ENCODE measurements at regions not wholly inside any gene's neighbourhood (a gene's known extent, or its start where the extent isn't known, plus 50 kb on each side); places are given as distances from the start of the nearest gene placed in this dataset.
"Not testable (repeated sequence)": the region's sequence is repeated elsewhere in the genome, so short reads cannot be mapped to it uniquely, and the experiment has no call there.

DNA sequence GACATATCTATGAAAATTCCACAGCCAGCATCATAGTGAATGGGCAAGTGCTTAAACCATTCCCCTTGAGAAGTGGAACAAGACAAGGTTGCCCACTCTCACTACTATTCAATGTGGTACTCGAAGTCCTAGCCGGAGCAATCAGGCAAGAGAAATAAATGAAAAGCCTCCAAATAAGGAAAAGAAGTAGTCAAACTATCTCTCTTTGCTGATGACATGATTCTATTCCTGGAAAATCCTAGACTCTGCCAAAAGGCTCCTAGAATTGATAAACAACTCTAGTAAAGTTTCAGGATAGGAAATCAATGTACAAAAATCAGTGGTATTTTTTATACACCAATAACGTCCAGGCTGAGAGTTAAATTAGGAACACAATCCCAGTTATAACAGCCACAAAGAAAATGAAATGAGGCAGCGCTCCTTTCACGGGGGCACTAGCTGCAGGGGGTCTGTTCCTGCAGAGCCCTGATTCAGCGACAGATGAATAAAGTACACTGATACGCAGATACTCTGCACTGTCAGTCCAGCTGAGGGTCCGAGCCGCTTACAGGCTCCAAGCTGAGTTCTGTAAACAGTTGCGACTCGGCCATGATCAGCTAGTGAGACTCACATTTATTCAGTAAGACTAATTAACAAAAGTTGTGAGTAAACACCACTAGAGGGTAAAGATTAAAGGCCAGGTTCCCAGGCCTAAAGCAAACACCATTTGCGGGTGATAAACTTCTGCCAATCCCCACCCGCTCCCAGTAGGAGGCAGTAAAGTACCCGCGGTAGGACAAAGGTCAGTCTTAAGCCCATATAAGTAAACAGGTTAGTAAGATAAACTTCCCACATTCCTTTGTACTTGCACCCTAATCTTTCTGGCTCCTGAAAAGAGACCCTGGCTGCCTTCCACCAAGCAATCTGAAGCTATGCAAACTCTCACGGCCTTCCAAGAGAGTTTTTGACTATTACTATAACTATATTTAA, 290.6 kb upstream of the GRID2 start:
- TF ChIP-seq, protein P1, sequence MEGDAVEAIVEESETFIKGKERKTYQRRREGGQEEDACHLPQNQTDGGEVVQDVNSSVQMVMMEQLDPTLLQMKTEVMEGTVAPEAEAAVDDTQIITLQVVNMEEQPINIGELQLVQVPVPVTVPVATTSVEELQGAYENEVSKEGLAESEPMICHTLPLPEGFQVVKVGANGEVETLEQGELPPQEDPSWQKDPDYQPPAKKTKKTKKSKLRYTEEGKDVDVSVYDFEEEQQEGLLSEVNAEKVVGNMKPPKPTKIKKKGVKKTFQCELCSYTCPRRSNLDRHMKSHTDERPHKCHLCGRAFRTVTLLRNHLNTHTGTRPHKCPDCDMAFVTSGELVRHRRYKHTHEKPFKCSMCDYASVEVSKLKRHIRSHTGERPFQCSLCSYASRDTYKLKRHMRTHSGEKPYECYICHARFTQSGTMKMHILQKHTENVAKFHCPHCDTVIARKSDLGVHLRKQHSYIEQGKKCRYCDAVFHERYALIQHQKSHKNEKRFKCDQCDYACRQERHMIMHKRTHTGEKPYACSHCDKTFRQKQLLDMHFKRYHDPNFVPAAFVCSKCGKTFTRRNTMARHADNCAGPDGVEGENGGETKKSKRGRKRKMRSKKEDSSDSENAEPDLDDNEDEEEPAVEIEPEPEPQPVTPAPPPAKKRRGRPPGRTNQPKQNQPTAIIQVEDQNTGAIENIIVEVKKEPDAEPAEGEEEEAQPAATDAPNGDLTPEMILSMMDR (IDR thresholded peaks at IDR 0.05; ENCODE audit: low read depth, low read length): no peak
- H3K4me3 ChIP-seq (replicated peaks in 1 of 2; ENCODE audit: low read depth in 2 of 2, low read length in 2 of 2): no peak overlapping the region
- no peak for DNase-seq (ENCODE audit: low read depth in 2 of 2)

DNA sequence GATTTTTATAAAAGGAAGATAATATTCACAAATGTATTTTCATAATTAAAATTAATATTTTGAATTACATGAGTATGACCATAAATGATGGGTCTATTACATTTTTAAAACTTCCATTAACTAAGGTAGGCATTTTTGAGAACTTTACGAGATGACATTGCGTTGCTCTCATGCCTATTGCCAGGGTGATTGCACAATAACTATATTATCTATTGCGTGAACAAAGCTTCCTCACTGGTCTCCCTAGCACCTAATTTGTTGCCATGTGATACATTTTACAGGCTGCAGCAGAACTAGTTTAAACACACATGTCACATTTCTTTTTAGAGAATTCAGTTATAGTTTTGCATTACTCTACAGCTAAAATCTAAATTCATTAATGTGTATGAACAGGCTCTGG, 289.7 kb upstream of the GRID2 start:
- no peak overlapping the region for H3K4me3 ChIP-seq (replicated peaks in 1 of 2; ENCODE audit: low read depth in 2 of 2, low read length in 2 of 2)
- TF ChIP-seq, protein P1 (IDR thresholded peaks at IDR 0.05; ENCODE audit: low read depth, low read length): no peak
- DNase-seq (ENCODE audit: low read depth in 2 of 2): peak in 1 of 2 donors; percentile 32

DNA sequence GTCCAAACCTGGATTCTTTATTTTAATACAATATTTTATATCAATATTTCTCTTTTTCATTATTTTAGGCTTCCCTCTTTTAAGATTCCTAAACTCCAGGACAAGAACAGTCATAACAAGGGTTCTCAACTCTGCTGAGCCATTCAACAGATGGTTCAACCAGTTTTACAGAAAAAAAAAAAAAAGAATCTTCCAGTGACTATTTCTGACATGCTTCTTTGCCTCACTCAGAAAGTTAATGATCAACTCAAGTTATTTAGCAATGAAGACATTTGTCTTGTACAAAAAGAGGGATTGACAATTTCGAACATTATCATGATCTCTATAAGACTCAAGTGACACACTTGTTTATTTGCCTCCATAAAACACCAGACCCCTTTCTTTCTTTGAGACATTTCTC, 282.6 kb upstream of the GRID2 start:
- TF ChIP-seq, protein P1 (IDR thresholded peaks at IDR 0.05; ENCODE audit: low read depth, low read length): no peak

DNA sequence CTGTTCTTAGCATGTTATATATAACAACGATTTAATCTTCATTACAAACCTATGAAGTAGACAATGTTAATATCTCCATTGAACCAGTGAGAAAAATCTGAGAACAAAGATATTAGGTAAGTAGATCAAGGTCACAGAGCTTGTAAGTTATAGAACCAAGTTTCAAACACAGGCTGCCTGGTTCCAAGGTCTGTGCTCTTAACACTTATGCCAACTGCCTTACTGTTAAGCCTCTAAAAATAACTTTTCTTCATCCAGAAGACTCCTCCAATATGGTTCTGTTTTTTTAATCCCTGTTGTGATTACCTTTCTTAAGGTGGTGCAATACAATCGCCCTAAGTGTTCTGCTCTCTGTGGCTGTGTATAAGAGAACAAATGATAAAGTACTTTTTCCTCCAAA, 282.0 kb upstream of the GRID2 start:
- H3K4me3 ChIP-seq (replicated peaks in 1 of 2; ENCODE audit: low read depth in 2 of 2, low read length in 2 of 2): no peak overlapping the region
- DNase-seq (ENCODE audit: low read depth in 2 of 2): no peak
- TF ChIP-seq, protein P1 (IDR thresholded peaks at IDR 0.05; ENCODE audit: low read depth, low read length): no peak

More for the DNA sequence above, 282.6 kb upstream of the GRID2 start:
- H3K4me3 ChIP-seq (replicated peaks in 1 of 2; ENCODE audit: low read depth in 2 of 2, low read length in 2 of 2): no peak overlapping the region
- DNase-seq (ENCODE audit: low read depth in 2 of 2): no peak

DNA sequence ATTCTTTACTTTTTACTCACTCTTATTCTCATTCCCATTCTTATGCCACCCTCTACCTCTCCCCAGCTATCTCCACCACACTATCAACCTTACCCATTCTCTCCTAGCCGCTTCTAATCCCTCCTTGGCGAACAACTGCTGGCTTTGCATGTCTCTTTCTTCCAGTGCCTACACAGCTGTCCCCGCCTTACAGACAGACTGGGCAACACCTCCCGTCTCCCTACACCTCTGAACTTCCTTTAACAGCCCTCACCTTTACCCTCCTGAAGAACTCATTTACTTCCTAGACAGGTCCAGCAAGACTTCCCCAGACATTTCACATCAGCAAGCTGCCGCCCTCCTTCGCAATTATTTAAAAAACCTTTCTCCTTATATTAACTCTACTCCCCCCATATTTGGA, 274.9 kb upstream of the GRID2 start:
- not testable (repeated sequence) for DNase-seq (ENCODE audit: low read depth in 2 of 2); H3K4me3 ChIP-seq (replicated peaks in 1 of 2; ENCODE audit: low read depth in 2 of 2, low read length in 2 of 2)

DNA sequence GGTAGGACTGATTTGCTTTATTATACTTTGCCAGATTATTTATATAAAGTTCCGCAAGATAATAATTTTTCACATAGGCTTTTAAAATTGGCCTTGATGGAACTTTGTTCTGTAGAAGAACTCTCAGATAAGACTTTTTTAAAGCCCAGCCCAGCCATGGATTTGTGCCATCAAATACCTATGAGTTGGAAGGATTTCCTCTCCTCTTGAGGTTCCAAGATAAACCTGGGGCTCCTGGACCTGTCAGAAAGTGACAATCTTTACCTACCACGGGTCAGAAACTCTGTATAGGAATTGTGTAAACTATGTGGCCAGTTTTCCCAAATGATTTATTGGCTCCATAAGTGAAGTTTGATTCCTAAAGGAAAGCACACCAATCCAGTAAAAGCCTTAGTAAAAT, 271.9 kb upstream of the GRID2 start:
- TF ChIP-seq, protein P1 (IDR thresholded peaks at IDR 0.05; ENCODE audit: low read depth, low read length): no peak
- no peak overlapping the region for H3K4me3 ChIP-seq (replicated peaks in 1 of 2; ENCODE audit: low read depth in 2 of 2, low read length in 2 of 2)
- no peak for DNase-seq (ENCODE audit: low read depth in 2 of 2)

DNA sequence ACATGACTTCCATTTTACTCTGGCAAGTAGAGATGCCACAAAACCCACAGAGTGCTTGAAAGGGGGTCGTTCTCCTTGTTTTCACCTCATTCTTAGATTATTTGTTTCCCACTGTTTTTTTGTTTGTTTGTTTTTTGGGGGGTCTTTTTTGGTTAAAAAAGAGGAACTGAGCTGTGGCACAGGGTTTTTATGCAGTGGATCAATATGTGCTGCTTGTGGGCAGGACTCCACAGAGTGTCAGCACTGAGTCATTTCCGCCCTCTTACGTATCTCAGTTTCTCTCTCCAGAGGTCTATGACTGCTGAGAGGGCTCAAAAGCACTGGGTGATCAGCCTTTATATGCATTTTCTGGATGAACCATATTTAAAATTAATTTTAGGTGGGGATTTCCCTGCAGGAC, 268.1 kb upstream of the GRID2 start:
- TF ChIP-seq, protein P1 (IDR thresholded peaks at IDR 0.05; ENCODE audit: low read depth, low read length): no peak
- DNase-seq (ENCODE audit: low read depth in 2 of 2): no peak
- no peak overlapping the region for H3K4me3 ChIP-seq (replicated peaks in 1 of 2; ENCODE audit: low read depth in 2 of 2, low read length in 2 of 2)
